ENCODE measurements at regions not wholly inside any gene's neighbourhood (a gene's known extent, or its start where the extent isn't known, plus 50 kb on each side); places are given as distances from the start of the nearest gene placed in this dataset.

DNA sequence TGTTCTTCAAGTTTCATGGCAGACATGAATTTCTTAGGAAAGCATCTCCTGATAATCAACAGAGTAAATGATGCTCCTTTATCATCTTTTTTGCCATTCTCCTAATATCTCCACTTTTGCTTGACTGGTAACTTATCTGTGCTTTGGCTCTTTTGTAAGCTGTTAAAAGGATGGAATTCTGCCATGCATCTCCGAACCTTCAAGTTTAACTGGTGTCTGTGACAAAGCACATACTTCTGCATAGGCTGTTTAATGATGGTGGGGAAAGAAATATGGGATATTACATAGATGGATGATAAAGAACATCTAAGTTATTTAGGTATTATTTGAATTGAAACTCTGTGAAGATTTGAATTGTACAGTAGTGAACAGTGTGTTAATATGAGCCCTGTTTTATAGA is 866.9 kb upstream of the SLITRK1 start:
- RAD21 ChIA-PET (ENCODE audit: low non-redundant PET in 1 of 2, low total read pairs in 2 of 2, uncharacterized antibody in 2 of 2, unreplicated experiment in 2 of 2) = no interaction called here
- H3K27me3 ChIP-seq (ENCODE audit: insufficient read depth, low read length) = no peaks in the 10 kb centered on the region
- H3K9me3 ChIP-seq (ENCODE audit: control insufficient read depth in 1 of 2, insufficient read depth in 1 of 2, low read depth in 1 of 2, low read length in 2 of 2) = no peaks in the 10 kb centered on the region
- no peak for DNase-seq (ENCODE audit: low read depth, low spot score)
- H3K9me2 ChIP-seq (ENCODE audit: insufficient read depth) = no peaks in the 10 kb centered on the region
- no peak overlapping the region for H3K9ac ChIP-seq (ENCODE audit: low read length)
- no peaks in the 10 kb centered on the region; the same call in 1 of the 2 replicates for H4K20me1 ChIP-seq (ENCODE audit: insufficient read depth)
- H3K4me2 ChIP-seq (ENCODE audit: low read length) = no peak overlapping the region
- no peak overlapping the region for H3K27ac ChIP-seq (ENCODE audit: low read depth, low read length)
- POLR2A ChIA-PET = no interaction called here
- no peaks in the 10 kb centered on the region for H3K4me1 ChIP-seq (ENCODE audit: control insufficient read depth in 1 of 2, insufficient read depth in 2 of 2, low read length in 2 of 2)
- intact Hi-C loops (cut with micrococcal nuclease) = no loop called here
- TF ChIP-seq CBX3 (IDR thresholded peaks at IDR 0.05; ENCODE audit: low read depth) = no peak
- TF ChIP-seq, protein P1, sequence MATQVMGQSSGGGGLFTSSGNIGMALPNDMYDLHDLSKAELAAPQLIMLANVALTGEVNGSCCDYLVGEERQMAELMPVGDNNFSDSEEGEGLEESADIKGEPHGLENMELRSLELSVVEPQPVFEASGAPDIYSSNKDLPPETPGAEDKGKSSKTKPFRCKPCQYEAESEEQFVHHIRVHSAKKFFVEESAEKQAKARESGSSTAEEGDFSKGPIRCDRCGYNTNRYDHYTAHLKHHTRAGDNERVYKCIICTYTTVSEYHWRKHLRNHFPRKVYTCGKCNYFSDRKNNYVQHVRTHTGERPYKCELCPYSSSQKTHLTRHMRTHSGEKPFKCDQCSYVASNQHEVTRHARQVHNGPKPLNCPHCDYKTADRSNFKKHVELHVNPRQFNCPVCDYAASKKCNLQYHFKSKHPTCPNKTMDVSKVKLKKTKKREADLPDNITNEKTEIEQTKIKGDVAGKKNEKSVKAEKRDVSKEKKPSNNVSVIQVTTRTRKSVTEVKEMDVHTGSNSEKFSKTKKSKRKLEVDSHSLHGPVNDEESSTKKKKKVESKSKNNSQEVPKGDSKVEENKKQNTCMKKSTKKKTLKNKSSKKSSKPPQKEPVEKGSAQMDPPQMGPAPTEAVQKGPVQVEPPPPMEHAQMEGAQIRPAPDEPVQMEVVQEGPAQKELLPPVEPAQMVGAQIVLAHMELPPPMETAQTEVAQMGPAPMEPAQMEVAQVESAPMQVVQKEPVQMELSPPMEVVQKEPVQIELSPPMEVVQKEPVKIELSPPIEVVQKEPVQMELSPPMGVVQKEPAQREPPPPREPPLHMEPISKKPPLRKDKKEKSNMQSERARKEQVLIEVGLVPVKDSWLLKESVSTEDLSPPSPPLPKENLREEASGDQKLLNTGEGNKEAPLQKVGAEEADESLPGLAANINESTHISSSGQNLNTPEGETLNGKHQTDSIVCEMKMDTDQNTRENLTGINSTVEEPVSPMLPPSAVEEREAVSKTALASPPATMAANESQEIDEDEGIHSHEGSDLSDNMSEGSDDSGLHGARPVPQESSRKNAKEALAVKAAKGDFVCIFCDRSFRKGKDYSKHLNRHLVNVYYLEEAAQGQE (IDR thresholded peaks at IDR 0.05; ENCODE audit: low read depth) = no peak
- TF ChIP-seq SIN3A (IDR thresholded peaks at IDR 0.05; ENCODE audit: low read depth) = no peak
- no peak for TF ChIP-seq SP1 (IDR thresholded peaks at IDR 0.05; ENCODE audit: low read depth)
- TF ChIP-seq, protein P2, sequence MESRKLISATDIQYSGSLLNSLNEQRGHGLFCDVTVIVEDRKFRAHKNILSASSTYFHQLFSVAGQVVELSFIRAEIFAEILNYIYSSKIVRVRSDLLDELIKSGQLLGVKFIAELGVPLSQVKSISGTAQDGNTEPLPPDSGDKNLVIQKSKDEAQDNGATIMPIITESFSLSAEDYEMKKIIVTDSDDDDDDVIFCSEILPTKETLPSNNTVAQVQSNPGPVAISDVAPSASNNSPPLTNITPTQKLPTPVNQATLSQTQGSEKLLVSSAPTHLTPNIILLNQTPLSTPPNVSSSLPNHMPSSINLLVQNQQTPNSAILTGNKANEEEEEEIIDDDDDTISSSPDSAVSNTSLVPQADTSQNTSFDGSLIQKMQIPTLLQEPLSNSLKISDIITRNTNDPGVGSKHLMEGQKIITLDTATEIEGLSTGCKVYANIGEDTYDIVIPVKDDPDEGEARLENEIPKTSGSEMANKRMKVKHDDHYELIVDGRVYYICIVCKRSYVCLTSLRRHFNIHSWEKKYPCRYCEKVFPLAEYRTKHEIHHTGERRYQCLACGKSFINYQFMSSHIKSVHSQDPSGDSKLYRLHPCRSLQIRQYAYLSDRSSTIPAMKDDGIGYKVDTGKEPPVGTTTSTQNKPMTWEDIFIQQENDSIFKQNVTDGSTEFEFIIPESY (IDR thresholded peaks at IDR 0.05; ENCODE audit: extremely low read depth, insufficient replicate concordance, low read length) = no peak
- TF ChIP-seq, protein P3, sequence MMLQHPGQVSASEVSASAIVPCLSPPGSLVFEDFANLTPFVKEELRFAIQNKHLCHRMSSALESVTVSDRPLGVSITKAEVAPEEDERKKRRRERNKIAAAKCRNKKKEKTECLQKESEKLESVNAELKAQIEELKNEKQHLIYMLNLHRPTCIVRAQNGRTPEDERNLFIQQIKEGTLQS (IDR thresholded peaks at IDR 0.05) = no peak
- no peak for TF ChIP-seq ZNF274 (IDR thresholded peaks at IDR 0.05; ENCODE audit: low read depth, low read length)
- no peak for TF ChIP-seq ELF1 (IDR thresholded peaks at IDR 0.05; ENCODE audit: borderline replicate concordance, low read depth)
- H3K79me2 ChIP-seq (ENCODE audit: insufficient read depth, low read length) = no peaks in the 10 kb centered on the region
- H2AFZ ChIP-seq (ENCODE audit: low read depth, low read length, poor library complexity, severe bottlenecking) = no peak overlapping the region
- CTCF ChIA-PET = no interaction called here
- H3K36me3 ChIP-seq (ENCODE audit: control insufficient read depth in 1 of 2, insufficient read depth in 2 of 2, low read length in 2 of 2) = no peaks in the 10 kb centered on the region
- no peak for ATAC-seq
- BruUV-seq (replicated peaks) = no TSS peak
- no peak overlapping the region for H3K4me3 ChIP-seq (replicated peaks in 1 of 2; ENCODE audit: low read depth in 1 of 2, low read length in 2 of 2)

Data from HCT116 (cell line).